Stimulated activated CD4-positive, alpha-beta T cell treated with anti-CD3 and anti-CD28 coated beads, Interleukin-4, amount 100 ng/mL, for 4 hours (primary cell): ENCODE measurements at regions not wholly inside any gene's neighbourhood (a gene's known extent, or its start where the extent isn't known, plus 50 kb on each side); places are given as distances from the start of the nearest gene placed in this dataset.
"Not testable (repeated sequence)": the region's sequence is repeated elsewhere in the genome, so short reads cannot be mapped to it uniquely, and the experiment has no call there.

Experiments
- DNase-seq, 2 experiments: peaks; one replicate each; pipeline ENCODE4 v3.0.0-alpha.2; 2020

DNA sequence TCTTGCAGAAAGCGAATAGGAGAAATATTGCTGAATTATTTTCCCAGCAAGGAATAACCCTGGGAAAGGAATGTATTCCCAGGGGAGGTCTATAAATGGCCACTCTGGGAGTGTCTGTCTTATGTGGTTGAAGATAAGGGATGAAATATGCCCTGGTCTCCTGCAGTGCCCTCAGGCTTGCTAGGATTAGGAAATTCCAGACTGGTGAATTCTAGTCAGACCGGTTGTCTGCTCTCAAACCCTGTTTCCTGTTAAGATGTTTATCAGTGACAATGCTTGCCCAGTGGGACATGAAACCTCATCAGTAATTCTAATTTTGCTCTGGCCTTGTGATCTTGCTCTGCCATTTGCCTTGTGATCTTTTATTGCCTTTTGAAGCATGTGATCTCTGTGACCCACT lies 148.2 kb upstream of the CHODL start:
- DNase-seq, result not testable (repeated sequence)

- no peak for DNase-seq
These were observed 154.8 kb upstream of the CHODL start for GRCh38 chr21:18089786-18090185.

- no peak for DNase-seq
These were observed 174.2 kb upstream of the CHODL start for GRCh38 chr21:18070392-18070791.

- no peak for DNase-seq
These were observed 174.8 kb upstream of the CHODL start for GRCh38 chr21:18069875-18070274.

- no peak for DNase-seq
These were observed 184.2 kb upstream of the CHODL start for GRCh38 chr21:18060402-18060801.

DNA sequence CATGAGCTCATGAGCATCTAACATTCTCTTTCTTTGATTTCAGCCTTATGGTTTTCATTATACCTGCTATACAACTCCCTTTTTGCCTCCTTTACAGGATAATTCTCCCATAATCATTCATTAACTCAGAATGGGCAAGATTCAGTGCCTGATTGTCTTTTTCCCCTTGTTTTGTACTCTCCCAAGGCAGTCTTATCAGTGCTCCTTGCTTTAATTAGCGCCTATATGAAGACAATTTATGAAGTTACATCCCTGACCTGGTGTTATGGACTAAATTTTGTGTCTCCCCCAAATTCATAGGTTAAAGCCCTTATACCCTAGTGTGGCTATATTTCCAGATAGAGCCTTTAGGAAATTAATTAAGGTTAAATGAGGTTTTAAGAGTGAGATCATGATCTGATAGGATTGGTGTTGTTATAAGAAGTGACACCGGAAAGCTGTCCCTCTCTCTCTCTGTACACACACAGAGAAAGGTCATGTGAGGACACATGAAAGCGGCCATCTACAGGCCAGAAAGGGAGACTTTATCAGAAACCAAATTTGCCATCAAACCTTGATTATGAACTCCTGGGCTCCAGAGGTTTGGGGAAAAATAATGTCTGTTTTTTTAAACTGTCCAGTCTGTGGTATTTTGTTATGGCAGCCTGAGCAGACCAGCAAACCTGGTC lies 185.8 kb upstream of the CHODL start:
- no peak for DNase-seq

- DNase-seq, result no peak
These were observed 191.5 kb upstream of the CHODL start for GRCh38 chr21:18053151-18053550.

- DNase-seq, result no peak
These were observed 195.2 kb upstream of the CHODL start for GRCh38 chr21:18049461-18049860.

GRCh38 chr21:18041012-18041411 lies 203.6 kb upstream of the CHODL start:
- no peak for DNase-seq

GRCh38 chr21:18030248-18030647 lies 211.1 kb upstream of the C21orf91 start:
- DNase-seq, result no peak

DNA sequence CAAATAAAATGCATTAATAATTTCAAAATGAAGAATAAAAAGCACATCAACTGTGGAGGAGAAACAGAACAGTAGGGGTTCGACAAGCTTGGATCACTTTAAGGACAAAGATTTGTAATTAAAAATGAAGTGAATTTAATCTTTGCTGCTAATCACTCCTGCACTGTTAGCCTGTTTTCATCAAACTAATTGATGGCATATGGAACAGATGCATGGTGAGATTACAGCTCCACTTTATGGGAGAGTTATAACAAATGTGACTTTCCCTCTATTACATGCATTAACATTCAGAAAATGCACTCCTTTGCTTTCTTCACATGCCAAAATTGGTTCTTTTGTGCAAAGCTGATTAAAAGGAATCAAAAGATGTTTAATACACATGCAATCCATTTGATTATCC lies 207.2 kb upstream of the C21orf91 start:
- no peak for DNase-seq

DNA sequence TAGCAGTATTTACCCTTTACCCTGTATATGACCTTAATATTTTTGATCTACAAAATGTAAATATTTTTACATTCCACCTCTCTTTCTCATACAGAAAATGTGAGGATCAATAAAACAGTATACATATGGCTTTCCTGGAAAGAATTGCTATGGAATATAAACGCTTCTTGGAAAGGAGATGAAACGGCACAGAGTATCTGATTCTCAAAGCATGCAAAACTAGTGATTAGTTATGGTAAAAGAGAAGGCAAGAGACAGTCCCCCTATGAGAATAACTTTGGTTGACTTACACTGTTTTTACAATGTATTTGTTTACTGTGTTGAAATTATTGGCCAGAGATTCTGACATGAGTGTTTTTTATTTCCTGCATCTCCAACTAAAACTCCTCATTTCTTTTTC lies 204.6 kb upstream of the C21orf91 start:
- DNase-seq, result no peak

DNA sequence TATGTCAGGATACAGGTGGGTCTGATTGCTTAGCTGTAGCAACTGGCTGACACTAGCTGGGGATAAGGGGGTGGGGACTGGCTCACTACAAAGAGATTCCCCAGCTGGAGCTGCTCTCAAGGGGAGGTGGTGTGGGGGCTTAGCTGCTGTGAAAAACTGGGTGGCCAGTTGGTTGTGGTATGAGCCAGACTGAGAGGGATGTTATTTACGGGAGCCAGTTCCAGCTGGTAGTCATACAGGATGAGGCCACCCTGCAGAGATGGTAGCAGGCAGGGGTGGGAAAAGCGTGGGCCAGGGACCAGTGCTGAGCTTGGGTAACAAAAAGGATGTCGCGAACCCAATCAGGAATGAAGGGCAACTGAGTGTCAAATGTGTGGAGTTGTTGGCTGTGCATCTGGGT lies 204.0 kb upstream of the C21orf91 start:
- no peak for DNase-seq

- no peak for DNase-seq
These were observed 188.0 kb upstream of the C21orf91 start for GRCh38 chr21:18007121-18007520.

DNA sequence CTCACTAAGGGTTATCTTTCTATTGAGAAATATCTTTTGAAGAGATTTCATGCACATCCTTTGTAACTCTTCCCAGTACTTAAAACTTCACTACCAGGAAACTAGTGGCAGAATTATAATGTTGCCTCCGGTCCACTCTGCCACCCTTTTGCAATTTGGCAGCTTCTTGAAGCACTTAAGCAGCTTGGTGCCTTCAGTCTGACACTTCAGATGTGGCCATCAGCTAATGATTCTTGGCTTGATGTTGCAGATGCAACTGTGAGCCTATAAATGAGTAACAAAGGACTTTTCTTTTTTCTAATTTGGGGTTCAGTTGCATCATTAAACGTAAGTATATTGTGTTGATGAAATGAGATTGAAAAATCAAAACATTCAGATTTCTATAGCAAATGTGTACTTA lies 187.5 kb upstream of the C21orf91 start:
- DNase-seq, result no peak

GRCh38 chr21:18002393-18002792 lies 183.2 kb upstream of the C21orf91 start:
- no peak for DNase-seq

DNA sequence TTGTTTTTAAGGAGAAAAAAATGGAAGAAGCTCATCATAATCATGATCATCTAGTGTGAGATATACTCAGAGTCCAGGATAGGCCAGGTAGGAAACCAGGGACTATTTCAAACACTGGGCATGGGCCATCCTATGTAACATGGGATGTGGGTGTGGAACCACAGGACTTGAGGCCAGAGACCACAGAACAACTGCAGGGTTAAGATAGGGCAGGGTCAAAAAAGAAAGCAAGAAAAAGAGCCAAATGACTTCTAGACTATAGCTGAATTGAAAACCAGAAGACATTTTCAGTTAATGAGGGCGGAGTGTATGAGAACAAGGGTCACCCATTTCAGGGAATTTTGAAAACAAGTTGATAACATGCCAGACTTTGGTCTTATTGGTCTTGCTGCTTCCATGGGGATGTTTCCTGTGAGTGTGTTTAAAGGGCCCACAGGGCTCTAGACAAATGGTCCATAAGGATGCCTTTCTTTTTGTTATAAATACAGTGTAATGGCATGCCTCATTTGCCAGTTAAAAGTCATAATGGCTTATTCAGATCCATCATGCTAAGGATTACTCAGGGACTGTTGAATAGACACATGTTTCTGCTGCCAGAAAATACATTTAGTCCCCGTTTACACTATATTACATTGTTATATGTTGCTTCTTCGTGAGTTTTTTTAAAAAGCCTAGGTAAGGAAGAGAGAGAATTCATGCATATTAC lies 182.0 kb upstream of the C21orf91 start:
- DNase-seq, result no peak

DNA sequence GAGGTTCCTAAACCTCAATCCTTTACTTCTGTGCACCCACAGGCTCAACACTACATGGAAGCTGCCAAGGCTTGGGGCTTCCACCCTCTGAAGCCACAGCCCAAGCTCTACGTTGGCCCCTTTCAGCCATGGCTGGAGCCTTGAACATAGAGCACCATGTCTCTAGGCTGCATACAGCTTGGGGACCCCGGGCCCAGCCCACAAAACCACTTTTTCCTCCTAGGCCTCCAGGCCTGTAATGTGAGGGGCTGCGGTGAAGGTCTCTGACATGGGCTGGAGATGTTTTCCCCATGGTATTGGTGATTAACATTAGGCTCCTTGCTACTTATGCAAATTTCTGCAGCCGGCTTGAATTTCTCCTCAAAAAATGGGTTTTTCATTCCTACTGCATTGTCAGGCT lies 179.4 kb upstream of the C21orf91 start:
- DNase-seq, result not testable (repeated sequence)

DNA sequence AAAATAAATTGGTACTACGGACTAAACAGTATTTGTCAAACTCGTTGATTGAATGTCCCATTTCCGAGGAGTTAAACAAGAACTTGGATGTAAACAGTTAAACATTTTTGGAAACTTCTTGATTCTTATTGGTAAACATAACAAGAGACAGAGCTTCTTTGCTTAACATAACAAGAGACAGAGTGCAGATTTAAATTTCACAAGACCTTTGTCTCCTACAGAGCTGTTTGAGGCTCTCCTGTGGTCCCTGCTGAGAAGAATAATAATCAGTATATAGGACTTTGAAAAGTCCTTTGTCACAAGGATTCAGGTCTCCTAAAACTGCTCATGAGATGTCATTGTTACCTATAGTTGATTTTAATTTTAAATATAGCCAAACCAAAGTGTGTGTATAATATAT lies 170.6 kb upstream of the C21orf91 start:
- DNase-seq, result no peak

- DNase-seq, result no peak
These were observed 168.9 kb upstream of the C21orf91 start for GRCh38 chr21:17988102-17988437.

GRCh38 chr21:17987382-17988101 lies 168.4 kb upstream of the C21orf91 start:
- no peak for DNase-seq

GRCh38 chr21:17981060-17981740 lies 162.0 kb upstream of the C21orf91 start:
- DNase-seq, result no peak

DNA sequence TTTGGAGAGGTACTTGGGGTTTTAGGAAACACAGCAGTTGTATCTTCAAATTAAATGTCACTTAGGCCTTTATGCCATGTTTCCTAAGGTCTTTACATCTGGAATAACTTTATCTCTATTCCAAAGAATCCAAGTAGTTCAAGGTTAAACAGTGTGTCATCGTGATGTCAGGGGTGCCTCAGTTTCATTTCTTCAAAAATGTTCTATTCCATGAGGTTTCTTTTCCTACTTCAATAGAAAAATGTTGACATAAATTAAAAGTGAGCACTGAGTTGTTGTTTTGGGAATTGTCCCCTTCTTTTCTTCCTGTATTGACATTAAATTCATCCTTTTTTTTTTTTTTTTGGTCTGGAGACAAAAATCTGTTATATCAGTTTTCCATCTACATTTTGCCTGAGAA lies 160.6 kb upstream of the C21orf91 start:
- DNase-seq, result no peak

- DNase-seq, result no peak
These were observed 159.7 kb upstream of the C21orf91 start for GRCh38 chr21:17978895-17979294.
